PC-3 (cell line): ENCODE measurements at regions not wholly inside any gene's neighbourhood (a gene's known extent, or its start where the extent isn't known, plus 50 kb on each side); places are given as distances from the start of the nearest gene placed in this dataset.

Experiments used
- ATAC-seq: fragments of 200-7000 bp; cut with Tn5 transposase; 2 replicates; pipeline ENCODE4 v1.9.1; 2020; ENCODE audit warnings: mild to moderate bottlenecking, moderate library complexity
- BruUV-seq: library from RNA; stranded (reverse); fragments of 400-500 nt; replicated peaks from 2 replicates; lab custom pipeline; 2021; lab: Mats Ljungman, UMichigan
- CTCF ChIA-PET: fragments of 300-600 bp; sonication (Branson Sonifier 250); formaldehyde crosslinking; loops from one replicate; lab custom pipeline; 2022; ENCODE audit warnings: antibody characterized with exemption; lab: Charles Lee
- POLR2A ChIA-PET: fragments of 300-600 bp; sonication (Branson Sonifier 250); formaldehyde crosslinking; loops from one replicate; lab custom pipeline; 2022; ENCODE audit warnings: antibody characterized with exemption; ENCODE audit not compliant: unreplicated experiment; lab: Charles Lee
- DNase-seq: peaks from one replicate; pipeline ENCODE4 v3.0.0-alpha.2; 2015
- H2AFZ ChIP-seq: fragments of 300-600 bp; sonication (generic); 2 replicates; pipeline ENCODE4 v1.6.0; 2016; ENCODE audit warnings: antibody characterized with exemption, low read length
- H3F3A ChIP-seq: fragments of 300-600 bp; sonication (generic); one replicate; pipeline ENCODE4 v1.6.0; 2017; ENCODE audit warnings: antibody characterized with exemption, low read length, control low read depth, mild to moderate bottlenecking; ENCODE audit not compliant: unreplicated experiment
- H3K27ac ChIP-seq: fragments of 300-600 bp; sonication (generic); 2 replicates; pipeline ENCODE4 v1.5.1; 2016; ENCODE audit warnings: mild to moderate bottlenecking, low read length
- H3K27me3 ChIP-seq: fragments of 300-600 bp; sonication (generic); 2 replicates; pipeline ENCODE4 v1.6.1; 2016; ENCODE audit warnings: low read length, mixed read lengths
- H3K36me3 ChIP-seq: fragments of 300-600 bp; sonication (generic); 2 replicates; pipeline ENCODE4 v1.6.1; 2016; ENCODE audit warnings: low read depth, mixed run types, low read length, mixed read lengths
- H3K4me1 ChIP-seq: fragments of 300-600 bp; sonication (generic); 2 replicates; pipeline ENCODE4 v1.5.1; 2016; ENCODE audit warnings: low read length; ENCODE audit not compliant: insufficient read depth
- H3K4me2 ChIP-seq: fragments of 300-600 bp; sonication (generic); 2 replicates; pipeline ENCODE4 v1.6.0; 2016; ENCODE audit warnings: low read length
- H3K4me3 ChIP-seq: fragments of 300-600 bp; sonication (generic); 2 replicates; pipeline ENCODE4 v1.5.1; 2016; ENCODE audit warnings: mild to moderate bottlenecking, low read length, mixed read lengths
- H3K79me2 ChIP-seq: fragments of 300-600 bp; sonication (generic); 2 replicates; pipeline ENCODE4 v1.6.1; 2017; ENCODE audit warnings: low read length, mixed read lengths
- H3K9ac ChIP-seq: fragments of 300-600 bp; sonication (generic); 2 replicates; pipeline ENCODE4 v1.6.0; 2016; ENCODE audit warnings: mild to moderate bottlenecking, low read length
- H3K9me2 ChIP-seq: fragments of 300-600 bp; sonication (generic); replicated peaks from 2 replicates; pipeline ENCODE4 v1.6.1; 2016; ENCODE audit warnings: mixed run types, low read length, mixed read lengths
- H3K9me3 ChIP-seq: fragments of 300-600 bp; sonication (generic); 2 replicates; pipeline ENCODE4 v1.6.1; 2016; ENCODE audit warnings: low read length, mixed read lengths
- H4K20me1 ChIP-seq: fragments of 300-600 bp; sonication (generic); 2 replicates; pipeline ENCODE4 v1.6.1; 2016; ENCODE audit warnings: low read length, mixed read lengths
- CTCF ChIP-seq: fragments of 300-600 bp; sonication (generic); conservative IDR thresholded peaks from 2 replicates; pipeline ENCODE4 v1.5.1; 2017; ENCODE audit warnings: antibody characterized with exemption, low read depth, mild to moderate bottlenecking, low read length
- EZH2 ChIP-seq: fragments of 300-600 bp; sonication (generic); IDR thresholded peaks from one replicate; pipeline ENCODE4 v1.6.1; 2017; ENCODE audit warnings: antibody characterized with exemption, mild to moderate bottlenecking, low read length; ENCODE audit not compliant: unreplicated experiment
- EZH2phosphoT487 ChIP-seq: fragments of 300-600 bp; sonication (generic); IDR thresholded peaks from 2 replicates; pipeline ENCODE4 v1.6.1; 2018; ENCODE audit warnings: mild to moderate bottlenecking, antibody characterized with exemption, low read length, borderline replicate concordance
- intact Hi-C: fragments of 100-400 bp; cut with micrococcal nuclease; formaldehyde crosslinking; loops from 2 replicates; pipeline ENCODE4 v1.9.0; 2023

DNA sequence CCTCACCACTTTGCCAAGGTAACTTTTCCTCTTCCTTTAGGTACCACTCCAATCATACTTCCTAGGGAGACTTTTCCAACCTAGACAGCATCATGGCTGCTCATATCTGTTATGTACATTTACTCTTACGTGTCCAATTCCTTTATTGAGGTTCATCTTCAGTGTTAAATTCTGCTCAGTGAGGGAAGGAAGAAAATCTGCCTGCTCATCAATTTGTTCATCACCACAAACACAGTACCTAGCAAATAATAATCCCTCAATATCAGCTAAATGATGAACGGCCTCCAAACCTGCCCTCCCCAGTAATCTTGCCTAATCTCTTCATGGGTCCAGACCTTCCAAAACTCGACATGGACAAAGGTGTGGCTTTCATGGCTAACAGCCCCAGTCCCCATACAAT lies 380.8 kb downstream of the KCTD12 start:
- no peak overlapping the region for H3K4me3 ChIP-seq
- H3K36me3 ChIP-seq: no peaks in the 10 kb centered on the region
- ATAC-seq (no peak), DNase-seq (no peak)
- intact Hi-C loops: no loop called here
- no peak for TF ChIP-seq EZH2phosphoT487
- TF ChIP-seq EZH2: no peak
- TF ChIP-seq CTCF: no peak
- peaks cover 54% of the 10 kb centered on the region for H3K27me3 ChIP-seq
- no TSS peak for BruUV-seq
- no peak overlapping the region for H3K9ac ChIP-seq
- H3K9me3 ChIP-seq: no peaks in the 10 kb centered on the region
- no peak overlapping the region for H3K4me2 ChIP-seq
- no peak overlapping the region for H3K27ac ChIP-seq
- no peak overlapping the region for H2AFZ ChIP-seq
- no peaks in the 10 kb centered on the region for H4K20me1 ChIP-seq
- CTCF ChIA-PET: no interaction called here
- no peaks in the 10 kb centered on the region for H3K79me2 ChIP-seq
- POLR2A ChIA-PET: no interaction called here
- no peaks in the 10 kb centered on the region for H3K4me1 ChIP-seq
- H3K9me2 ChIP-seq: no peaks in the 10 kb centered on the region
- no peaks in the 10 kb centered on the region for H3F3A ChIP-seq

GRCh38 chr13:76503766-76504165 lies 382.4 kb downstream of the KCTD12 start:
- intact Hi-C loops: no loop called here
- Histone ChIP-seq H4K20me1 (no peaks in the 10 kb centered on the region), H3K9ac (no peak overlapping the region), H3K9me3 (no peaks in the 10 kb centered on the region), H3K79me2 (no peaks in the 10 kb centered on the region), H2AFZ (no peak overlapping the region), H3K4me3 (no peak overlapping the region), H3K4me2 (no peak overlapping the region), H3K27me3 (peaks cover 69% of the 10 kb centered on the region), H3K27ac (no peak overlapping the region), H3K9me2 (no peaks in the 10 kb centered on the region), H3K36me3 (no peaks in the 10 kb centered on the region), H3K4me1 (no peaks in the 10 kb centered on the region), H3F3A (no peaks in the 10 kb centered on the region)
- no TSS peak for BruUV-seq
- DNase-seq (no peak), ATAC-seq (no peak)
- POLR2A ChIA-PET: no interaction called here
- CTCF ChIA-PET: no interaction called here
- TF ChIP-seq EZH2: no peak
- no peak for TF ChIP-seq EZH2phosphoT487
- no peak for TF ChIP-seq CTCF

DNA sequence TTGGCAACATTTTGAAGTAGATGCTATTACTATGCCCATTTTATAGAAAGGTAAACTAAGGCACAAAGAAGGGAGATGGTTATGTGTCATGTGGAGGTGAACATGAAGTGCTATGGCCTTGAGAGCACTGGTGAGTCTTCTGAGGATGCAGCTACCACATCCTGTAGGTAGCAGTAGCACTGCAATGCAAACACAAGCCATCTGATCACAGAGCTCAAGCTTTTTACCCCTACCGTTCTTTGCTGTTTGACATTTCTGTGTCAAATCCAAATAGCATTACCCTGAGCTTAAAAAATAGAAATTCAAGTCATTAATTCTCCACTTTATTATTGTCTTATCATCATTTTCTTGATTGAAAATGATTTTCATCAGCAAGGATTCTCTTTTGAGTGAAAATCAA lies 382.9 kb downstream of the KCTD12 start:
- DNase-seq (no peak), ATAC-seq (no peak)
- Histone ChIP-seq H3K27me3 (peaks cover 69% of the 10 kb centered on the region), H3K36me3 (no peaks in the 10 kb centered on the region), H3K9me2 (no peaks in the 10 kb centered on the region), H3K27ac (no peak overlapping the region), H3K9me3 (no peaks in the 10 kb centered on the region), H3K4me3 (no peak overlapping the region), H2AFZ (no peak overlapping the region), H3K4me2 (no peak overlapping the region), H3F3A (no peaks in the 10 kb centered on the region), H3K4me1 (no peaks in the 10 kb centered on the region), H4K20me1 (no peaks in the 10 kb centered on the region), H3K79me2 (no peaks in the 10 kb centered on the region), H3K9ac (no peak overlapping the region)
- no TSS peak for BruUV-seq
- no peak for TF ChIP-seq CTCF
- TF ChIP-seq EZH2: no peak
- no peak for TF ChIP-seq EZH2phosphoT487
- POLR2A ChIA-PET: no interaction called here
- CTCF ChIA-PET: no interaction called here
- intact Hi-C loops: no loop called here
